Embryonic facial prominence (tissue), 1 donor: ENCODE measurements at regions not wholly inside any gene's neighbourhood (a gene's known extent, or its start where the extent isn't known, plus 50 kb on each side); places are given as distances from the start of the nearest gene placed in this dataset.
"Not testable (repeated sequence)": the region's sequence is repeated elsewhere in the genome, so short reads cannot be mapped to it uniquely, and the experiment has no call there.

Experiments
- DNase-seq: peaks from one replicate; pipeline ENCODE4 v3.0.0-alpha.2; 2016; ENCODE audit errors: extremely low spot score

- no peak for DNase-seq
These were observed 118.3 kb upstream of the WSCD1 start for GRCh38 chr17:5951912-5952311.

GRCh38 chr17:5952518-5952917 is 117.7 kb upstream of the WSCD1 start:
- DNase-seq = no peak

GRCh38 chr17:5955764-5956163 is 114.4 kb upstream of the WSCD1 start:
- DNase-seq = no peak

- DNase-seq = no peak
These were observed 111.3 kb upstream of the WSCD1 start for GRCh38 chr17:5958850-5959249.

- DNase-seq = no peak
These were observed 107.8 kb upstream of the WSCD1 start for GRCh38 chr17:5962371-5962770.

- DNase-seq = no peak
These were observed 98.2 kb upstream of the WSCD1 start for GRCh38 chr17:5971969-5972368.

- DNase-seq = no peak
These were observed 96.8 kb upstream of the WSCD1 start for GRCh38 chr17:5973410-5973809.

GRCh38 chr17:5975661-5976060 is 94.5 kb upstream of the WSCD1 start:
- no peak for DNase-seq

GRCh38 chr17:5976251-5976650 is 93.9 kb upstream of the WSCD1 start:
- DNase-seq = no peak

GRCh38 chr17:5978496-5978895 is 91.7 kb upstream of the WSCD1 start:
- DNase-seq = no peak

- DNase-seq = no peak
These were observed 89.2 kb upstream of the WSCD1 start for GRCh38 chr17:5980941-5981340.

GRCh38 chr17:5986644-5987043 is 83.5 kb upstream of the WSCD1 start:
- DNase-seq = no peak

GRCh38 chr17:6000426-6000825 is 69.8 kb upstream of the WSCD1 start:
- DNase-seq = no peak

- DNase-seq = not testable (repeated sequence)
These were observed 67.0 kb upstream of the WSCD1 start for GRCh38 chr17:6003221-6003620.

- DNase-seq = no peak
These were observed 64.2 kb upstream of the WSCD1 start for GRCh38 chr17:6005939-6006338.

GRCh38 chr17:6011206-6011605 is 59.0 kb upstream of the WSCD1 start:
- no peak for DNase-seq

- no peak for DNase-seq
These were observed 51.4 kb upstream of the WSCD1 start for GRCh38 chr17:6018788-6019187.

- no peak for DNase-seq
These were observed 50.2 kb upstream of the WSCD1 start for GRCh38 chr17:6019959-6020358.

GRCh38 chr17:6020376-6021010 is 49.7 kb upstream of the WSCD1 start:
- DNase-seq = no peak
